Activated CD4-positive, alpha-beta memory T cell treated with anti-CD3 and anti-CD28 coated beads, Interleukin-2, amount 10 ng/mL, durations not matched to agents 7 days and 5 days (primary cell): ENCODE measurements at regions not wholly inside any gene's neighbourhood (a gene's known extent, or its start where the extent isn't known, plus 50 kb on each side); places are given as distances from the start of the nearest gene placed in this dataset.

Source experiments
- CTCF ChIA-PET: fragments of 350-600 bp; sonication (Branson Sonifier 250); formaldehyde crosslinking; loops from one replicate; lab custom pipeline; 2021; ENCODE audit warnings: antibody characterized with exemption, inconsistent platforms; lab: Charles Lee
- POLR2A ChIA-PET: fragments of 350-600 bp; sonication (Branson Sonifier 250); formaldehyde crosslinking; loops from one replicate; lab custom pipeline; 2021; ENCODE audit warnings: antibody characterized with exemption; lab: Charles Lee
- DNase-seq: peaks from one replicate; pipeline ENCODE4 v3.0.0-alpha.2; 2020
- H3K27ac Mint-ChIP-seq: one replicate; pipeline ENCODE4 v1.8.0; 2021; ENCODE audit warnings: mild to moderate bottlenecking, mixed read lengths
- H3K27me3 Mint-ChIP-seq: one replicate; pipeline ENCODE4 v1.8.0; 2021; ENCODE audit warnings: mixed read lengths
- H3K36me3 Mint-ChIP-seq: one replicate; pipeline ENCODE4 v1.8.0; 2021; ENCODE audit warnings: low read depth, mixed read lengths
- H3K4me1 Mint-ChIP-seq: one replicate; pipeline ENCODE4 v1.8.0; 2021; ENCODE audit warnings: mixed read lengths
- H3K4me3 Mint-ChIP-seq: one replicate; pipeline ENCODE4 v1.8.0; 2021; ENCODE audit warnings: mild to moderate bottlenecking, mixed read lengths
- H3K9me3 Mint-ChIP-seq: one replicate; pipeline ENCODE4 v1.8.0; 2021; ENCODE audit warnings: mixed read lengths

DNA sequence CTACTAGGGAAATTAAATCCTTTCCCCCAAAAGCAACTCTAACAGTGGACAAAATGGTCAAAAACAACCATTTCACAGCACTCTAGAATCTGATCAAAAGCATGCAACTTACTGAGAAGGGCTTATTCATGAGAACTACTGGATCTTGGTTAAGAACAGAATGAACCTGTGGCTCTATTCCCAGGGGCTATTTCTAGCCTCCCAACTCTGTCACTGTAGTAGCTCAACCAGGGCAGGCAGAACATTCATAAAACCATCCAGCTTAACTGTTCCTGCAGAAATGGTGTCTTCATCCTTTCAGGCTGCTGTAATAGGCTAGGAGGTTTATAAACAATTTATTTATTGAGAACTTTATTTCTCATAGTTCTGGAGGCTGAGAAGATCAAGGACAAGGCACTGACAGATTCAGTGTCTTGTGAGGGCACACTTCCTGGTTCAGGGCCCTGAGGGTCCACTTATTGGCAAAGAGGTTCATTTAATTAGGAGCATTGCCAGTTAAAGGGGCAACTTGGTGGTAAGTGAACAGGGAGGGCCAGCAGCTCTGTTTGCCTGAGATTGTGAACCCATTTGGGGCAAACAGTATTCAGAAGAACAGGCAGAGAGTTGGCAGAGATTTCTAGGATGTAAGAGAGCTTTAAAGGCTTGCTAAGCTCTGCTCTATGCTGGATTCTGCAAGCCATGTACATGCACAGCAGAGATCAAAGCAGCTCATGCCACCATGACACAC is 238.5 kb upstream of the FBXL7 start:
- no peak overlapping the region for H3K27ac Mint-ChIP-seq
- ChIA-PET CTCF (no interaction called here), POLR2A (no interaction called here)
- no peaks in the 10 kb centered on the region for H3K36me3 Mint-ChIP-seq
- H3K4me1 Mint-ChIP-seq, result no peaks in the 10 kb centered on the region
- no peak for DNase-seq
- no peak overlapping the region for H3K4me3 Mint-ChIP-seq
- no peaks in the 10 kb centered on the region for H3K27me3 Mint-ChIP-seq
- no peaks in the 10 kb centered on the region for H3K9me3 Mint-ChIP-seq

DNA sequence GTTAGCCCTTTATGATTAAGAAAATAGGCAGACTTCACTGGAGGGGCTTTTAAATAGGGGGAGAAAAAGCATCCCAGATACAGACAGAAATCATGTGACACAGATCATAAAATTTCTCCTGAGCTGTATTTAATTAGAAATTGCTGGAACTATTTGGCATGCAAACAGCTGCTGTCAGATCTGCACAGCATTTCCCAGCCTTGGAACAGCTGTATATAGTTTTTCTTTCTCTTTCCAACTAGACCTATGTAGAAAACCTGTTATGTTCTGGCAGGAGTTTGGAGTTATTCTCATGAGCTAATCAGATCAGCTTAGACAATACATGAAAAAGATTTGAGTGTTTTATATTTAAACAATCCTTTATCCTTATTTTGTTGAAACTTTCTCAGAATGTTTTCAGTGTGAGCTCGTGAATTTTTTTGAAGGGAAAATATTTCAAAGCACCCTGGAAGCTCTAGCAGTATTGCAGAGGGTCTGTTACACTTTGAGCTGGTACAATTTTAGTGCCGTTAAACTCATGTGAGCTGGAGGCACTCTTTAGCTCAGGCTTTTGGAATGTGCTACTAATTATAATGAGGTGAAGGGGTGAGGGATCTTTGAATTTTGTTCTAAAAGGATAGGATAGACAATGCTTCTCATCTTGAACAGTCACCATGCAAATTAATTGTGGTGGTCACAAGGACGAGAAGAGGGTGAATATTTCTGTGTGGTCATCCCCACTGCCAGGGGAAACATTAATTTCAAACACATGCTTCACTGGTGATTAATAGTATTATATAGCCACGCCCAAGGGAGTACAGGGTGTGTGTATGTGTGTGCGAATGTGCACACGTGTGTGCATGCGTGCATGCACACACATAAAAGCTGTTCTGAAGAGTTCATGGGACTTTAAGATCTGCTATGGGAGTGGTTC is 239.4 kb upstream of the FBXL7 start:
- POLR2A ChIA-PET, result no interaction called here
- DNase-seq, result no peak
- Mint-ChIP-seq H3K9me3 (no peaks in the 10 kb centered on the region), H3K4me3 (no peak overlapping the region), H3K27me3 (no peaks in the 10 kb centered on the region), H3K4me1 (no peaks in the 10 kb centered on the region), H3K27ac (no peak overlapping the region), H3K36me3 (no peaks in the 10 kb centered on the region)
- CTCF ChIA-PET, result no interaction called here

DNA sequence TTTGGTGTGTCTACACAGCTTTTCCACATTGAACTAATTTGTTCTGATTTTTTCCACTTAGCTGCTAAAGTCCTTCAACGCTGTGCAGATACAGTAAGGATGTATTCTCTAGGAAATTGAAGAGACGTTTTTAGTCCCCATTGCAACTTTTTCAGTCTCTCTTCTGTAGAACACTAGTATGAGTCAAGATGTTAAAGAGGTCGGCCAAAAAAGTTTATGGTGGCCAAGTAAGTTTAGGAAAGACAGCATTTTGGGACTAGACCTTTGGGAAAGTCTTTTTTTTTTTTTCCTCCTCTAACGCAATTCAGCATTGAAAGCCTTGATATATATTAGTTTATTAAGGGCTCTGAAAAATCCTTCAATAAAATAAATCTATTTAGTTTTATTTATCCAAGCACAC is 243.5 kb upstream of the FBXL7 start:
- ChIA-PET POLR2A (no interaction called here), CTCF (no interaction called here)
- H3K9me3 Mint-ChIP-seq, result no peaks in the 10 kb centered on the region
- no peaks in the 10 kb centered on the region for H3K36me3 Mint-ChIP-seq
- H3K27me3 Mint-ChIP-seq, result no peaks in the 10 kb centered on the region
- H3K4me1 Mint-ChIP-seq, result no peaks in the 10 kb centered on the region
- no peak for DNase-seq
- no peak overlapping the region for H3K4me3 Mint-ChIP-seq
- H3K27ac Mint-ChIP-seq, result no peak overlapping the region

DNA sequence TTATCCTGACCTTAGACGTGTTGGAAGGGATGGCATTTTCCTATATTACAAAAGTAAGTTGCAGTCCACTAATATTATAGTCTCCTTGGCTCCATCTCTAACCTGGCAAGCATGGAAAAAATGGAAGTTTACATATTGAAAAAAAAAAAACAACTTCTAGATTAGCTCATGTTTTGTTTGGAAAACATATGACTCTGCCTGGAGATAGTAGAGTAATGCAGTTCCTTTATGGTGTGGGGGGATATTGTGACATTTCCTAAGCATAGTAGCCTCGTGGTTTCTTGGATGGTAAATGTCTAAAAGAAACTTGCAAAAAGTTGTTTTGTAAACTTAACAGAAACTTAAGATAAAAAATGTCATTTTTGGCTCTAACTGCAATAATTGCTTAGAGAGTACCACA is 244.4 kb upstream of the FBXL7 start:
- ChIA-PET CTCF (no interaction called here), POLR2A (no interaction called here)
- DNase-seq, result no peak
- Mint-ChIP-seq H3K4me3 (no peak overlapping the region), H3K27me3 (no peaks in the 10 kb centered on the region), H3K4me1 (no peaks in the 10 kb centered on the region), H3K9me3 (no peaks in the 10 kb centered on the region), H3K36me3 (no peaks in the 10 kb centered on the region), H3K27ac (no peak overlapping the region)

DNA sequence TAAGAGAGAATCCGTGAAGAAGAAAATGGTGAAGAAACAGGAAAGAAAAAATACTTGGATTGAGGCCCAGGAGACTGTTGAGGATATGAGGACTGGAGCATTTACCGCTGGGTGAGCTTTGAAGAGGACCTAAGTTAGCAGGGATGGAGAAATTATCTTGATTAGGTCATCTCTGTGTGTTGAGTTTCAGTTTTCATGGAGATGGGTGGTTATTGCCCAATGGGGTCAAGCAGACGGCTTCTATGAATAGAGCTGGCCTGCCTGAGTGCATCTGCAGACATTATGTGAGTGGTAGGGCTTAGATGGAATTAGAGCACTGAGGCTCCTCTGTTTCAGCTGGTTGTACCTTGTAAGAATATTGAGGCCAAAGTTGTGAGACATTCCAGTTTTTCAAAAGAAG is 245.4 kb upstream of the FBXL7 start:
- POLR2A ChIA-PET, result no interaction called here

DNA sequence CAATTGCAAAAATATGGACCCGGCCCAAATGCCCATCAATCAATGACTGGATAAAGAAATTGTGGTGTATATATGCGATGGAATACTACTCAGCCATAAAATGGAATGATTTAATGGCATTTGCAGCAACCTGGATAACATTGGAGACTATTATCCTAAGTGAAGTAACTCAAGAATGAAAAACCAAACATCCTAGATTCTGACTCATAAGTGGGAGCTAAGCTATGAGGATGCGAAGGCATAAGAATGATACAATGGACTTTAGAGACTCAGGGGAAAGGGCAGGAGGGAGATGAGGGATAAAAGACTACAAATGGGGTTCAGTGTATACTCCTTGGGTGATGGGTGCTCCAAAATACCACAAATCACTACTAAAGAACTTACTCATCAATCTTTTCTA is 247.6 kb upstream of the FBXL7 start:
- Mint-ChIP-seq H3K4me1 (no peaks in the 10 kb centered on the region), H3K36me3 (no peaks in the 10 kb centered on the region), H3K27ac (no peak overlapping the region), H3K9me3 (no peaks in the 10 kb centered on the region), H3K27me3 (no peaks in the 10 kb centered on the region), H3K4me3 (no peak overlapping the region)
- ChIA-PET POLR2A (no interaction called here), CTCF (no interaction called here)
- DNase-seq, result no peak

More for the DNA sequence above, 245.4 kb upstream of the FBXL7 start:
- no peaks in the 10 kb centered on the region for H3K27me3 Mint-ChIP-seq
- CTCF ChIA-PET, result no interaction called here
- no peak overlapping the region for H3K4me3 Mint-ChIP-seq
- no peaks in the 10 kb centered on the region for H3K36me3 Mint-ChIP-seq
- H3K4me1 Mint-ChIP-seq, result no peaks in the 10 kb centered on the region
- DNase-seq, result no peak
- no peak overlapping the region for H3K27ac Mint-ChIP-seq
- no peaks in the 10 kb centered on the region for H3K9me3 Mint-ChIP-seq

DNA sequence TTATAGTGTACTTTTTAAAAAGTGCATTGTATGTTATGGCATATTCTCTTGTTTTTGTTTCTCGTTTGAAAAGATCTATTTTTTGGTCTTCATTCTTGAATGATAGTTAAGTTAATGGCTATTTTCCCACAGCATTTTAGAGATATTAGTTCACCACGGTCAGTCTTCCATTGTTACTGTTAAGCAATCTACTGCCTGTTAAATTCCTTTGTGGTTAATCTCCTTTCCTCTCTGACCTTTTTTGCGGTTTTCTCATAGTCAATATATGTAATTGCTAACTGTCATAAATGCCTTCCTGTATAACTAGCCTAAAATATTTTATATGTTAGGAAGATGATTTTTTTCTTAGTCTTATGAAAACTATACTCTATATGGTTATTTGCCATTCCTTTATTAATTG is 250.8 kb upstream of the FBXL7 start:
- POLR2A ChIA-PET, result no interaction called here
- H3K27ac Mint-ChIP-seq, result no peak overlapping the region
- peaks cover 11% of the 10 kb centered on the region for H3K9me3 Mint-ChIP-seq
- no peaks in the 10 kb centered on the region for H3K36me3 Mint-ChIP-seq
- H3K27me3 Mint-ChIP-seq, result no peaks in the 10 kb centered on the region
- H3K4me3 Mint-ChIP-seq, result no peak overlapping the region
- DNase-seq, result no peak
- H3K4me1 Mint-ChIP-seq, result no peaks in the 10 kb centered on the region
- CTCF ChIA-PET, result no interaction called here

DNA sequence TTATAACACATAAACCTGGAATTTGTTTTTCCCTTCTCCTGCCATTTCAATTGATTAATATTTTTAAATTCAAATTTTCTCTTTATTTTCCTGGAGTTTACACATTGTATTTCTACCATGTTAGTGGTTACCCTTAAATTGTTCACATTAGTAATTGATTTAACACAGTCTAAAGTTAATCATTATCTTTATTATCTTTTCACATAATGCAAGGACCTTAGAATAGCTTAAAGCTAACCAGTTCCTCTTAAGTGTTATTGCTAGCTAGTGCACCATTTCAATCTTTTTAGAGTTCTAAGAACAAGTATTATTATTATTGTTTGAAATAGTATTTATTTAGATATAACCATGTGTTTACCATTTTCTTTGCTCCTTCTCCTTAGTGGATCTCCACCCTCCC is 251.2 kb upstream of the FBXL7 start:
- POLR2A ChIA-PET, result no interaction called here
- Mint-ChIP-seq H3K36me3 (no peaks in the 10 kb centered on the region), H3K27ac (no peak overlapping the region), H3K27me3 (no peaks in the 10 kb centered on the region), H3K4me3 (no peak overlapping the region), H3K9me3 (peaks cover 11% of the 10 kb centered on the region), H3K4me1 (no peaks in the 10 kb centered on the region)
- CTCF ChIA-PET, result no interaction called here
- DNase-seq, result no peak

DNA sequence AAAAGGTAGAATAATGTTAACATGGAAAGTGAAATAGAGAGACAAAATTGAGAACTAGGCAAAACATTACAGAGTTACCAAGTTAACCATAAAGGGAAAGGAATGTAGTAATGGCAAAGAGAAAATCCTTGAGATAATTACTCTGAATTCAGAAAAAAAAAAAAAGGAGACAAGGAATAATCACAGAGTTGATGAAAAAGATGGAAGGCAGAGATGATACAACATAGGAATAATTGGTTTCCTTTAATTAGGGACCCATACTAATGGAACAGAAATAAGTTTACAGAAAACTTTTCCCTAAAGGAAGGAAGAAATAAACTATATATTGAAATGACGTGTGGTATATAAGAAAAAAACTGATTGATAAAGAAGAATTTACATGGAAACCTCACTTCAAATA is 254.1 kb upstream of the FBXL7 start:
- Mint-ChIP-seq H3K27ac (no peak overlapping the region), H3K4me3 (no peak overlapping the region), H3K4me1 (no peaks in the 10 kb centered on the region), H3K27me3 (no peaks in the 10 kb centered on the region), H3K36me3 (no peaks in the 10 kb centered on the region), H3K9me3 (peaks cover 11% of the 10 kb centered on the region)
- CTCF ChIA-PET, result no interaction called here
- POLR2A ChIA-PET, result no interaction called here
- no peak for DNase-seq

DNA sequence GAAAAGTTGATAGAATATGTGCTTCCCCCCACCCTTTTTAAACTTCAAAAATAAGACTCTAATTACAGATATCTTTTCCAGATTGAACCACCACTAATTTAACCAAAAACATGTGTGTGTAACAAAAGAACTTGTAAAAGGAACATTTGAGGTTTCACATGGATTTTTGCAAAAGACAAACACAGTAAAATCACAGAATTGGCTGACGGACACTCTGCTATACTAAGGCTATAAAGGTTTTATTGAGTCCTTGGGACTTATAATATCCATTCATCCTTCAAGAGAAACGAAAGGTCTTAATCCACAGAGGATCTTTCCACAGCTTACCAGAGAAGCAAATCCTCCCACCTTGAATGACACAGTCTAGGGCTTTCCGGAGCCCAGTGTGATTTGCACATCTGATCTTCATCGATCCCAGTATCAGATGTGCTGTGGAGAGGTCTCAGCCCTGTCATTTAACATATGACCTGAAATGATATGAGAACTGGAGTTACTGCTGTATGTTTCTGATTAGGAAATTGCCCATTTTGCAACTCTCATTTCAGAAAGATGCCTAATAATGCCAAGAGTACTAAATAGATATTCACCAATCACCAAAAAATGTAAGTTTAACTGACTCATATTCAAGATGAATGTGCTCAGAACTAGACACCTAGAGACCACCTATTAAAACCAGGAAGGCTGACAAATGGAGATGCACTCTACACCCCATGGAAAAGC is 256.5 kb upstream of the FBXL7 start:
- H3K9me3 Mint-ChIP-seq, result peaks cover 11% of the 10 kb centered on the region
- POLR2A ChIA-PET, result no interaction called here
- CTCF ChIA-PET, result no interaction called here
- no peak overlapping the region for H3K27ac Mint-ChIP-seq
- no peaks in the 10 kb centered on the region for H3K27me3 Mint-ChIP-seq
- H3K4me3 Mint-ChIP-seq, result no peak overlapping the region
- H3K36me3 Mint-ChIP-seq, result no peaks in the 10 kb centered on the region
- DNase-seq, result no peak
- no peaks in the 10 kb centered on the region for H3K4me1 Mint-ChIP-seq

DNA sequence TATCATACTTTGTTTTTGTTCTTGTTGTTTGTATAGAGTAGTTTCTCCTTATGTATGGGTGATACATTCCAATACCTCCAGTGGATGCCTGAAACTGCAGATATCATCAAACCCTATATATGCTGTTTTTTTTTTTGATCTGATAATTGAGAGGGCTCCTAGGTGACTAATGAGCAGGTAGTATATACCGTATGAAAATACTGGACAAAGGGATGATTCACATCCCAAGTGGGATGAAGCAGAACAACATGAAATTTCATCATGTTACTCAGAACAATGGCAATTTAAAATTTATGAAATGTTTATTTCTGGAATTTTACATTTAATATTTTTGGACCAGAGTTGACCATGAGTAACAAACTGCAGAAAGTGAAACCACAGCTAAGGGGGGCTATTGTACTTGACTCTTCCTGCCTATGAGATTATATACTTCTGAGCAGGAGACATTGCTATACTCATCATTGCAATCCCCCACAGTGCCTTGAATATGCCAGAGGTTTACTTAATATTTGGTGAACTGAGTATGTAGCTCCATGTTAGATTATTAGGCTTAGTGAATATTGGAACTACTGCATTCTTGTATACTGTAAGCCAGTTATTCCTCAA is 258.7 kb upstream of the FBXL7 start:
- ChIA-PET POLR2A (no interaction called here), CTCF (no interaction called here)
- no peaks in the 10 kb centered on the region for H3K36me3 Mint-ChIP-seq
- no peaks in the 10 kb centered on the region for H3K4me1 Mint-ChIP-seq
- H3K9me3 Mint-ChIP-seq, result peaks cover 15% of the 10 kb centered on the region
- no peak overlapping the region for H3K27ac Mint-ChIP-seq
- H3K27me3 Mint-ChIP-seq, result no peaks in the 10 kb centered on the region
- H3K4me3 Mint-ChIP-seq, result no peak overlapping the region
- DNase-seq, result no peak

DNA sequence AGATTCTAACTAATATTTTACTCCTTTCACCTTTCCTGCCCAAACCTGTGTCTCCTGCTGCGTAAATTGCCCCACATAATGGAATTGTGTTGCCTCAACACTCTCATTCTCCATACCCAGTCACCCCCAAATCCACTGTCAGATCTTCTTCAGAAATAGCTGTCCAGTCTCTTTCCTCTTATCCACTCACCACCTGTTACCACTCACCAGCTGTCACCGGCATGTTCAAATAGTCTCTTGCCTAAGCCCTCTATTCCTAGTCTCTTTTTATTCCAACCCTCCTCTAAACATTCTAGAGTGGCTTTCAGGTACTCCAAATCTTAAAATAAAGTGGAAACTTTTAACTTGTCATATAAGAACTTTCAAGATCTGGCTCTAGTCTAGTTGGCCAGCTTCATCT is 262.0 kb upstream of the FBXL7 start:
- Mint-ChIP-seq H3K27me3 (no peaks in the 10 kb centered on the region), H3K4me3 (no peak overlapping the region), H3K9me3 (peaks cover 5% of the 10 kb centered on the region), H3K4me1 (no peaks in the 10 kb centered on the region), H3K27ac (no peak overlapping the region), H3K36me3 (no peaks in the 10 kb centered on the region)
- no peak for DNase-seq
- ChIA-PET CTCF (no interaction called here), POLR2A (no interaction called here)

DNA sequence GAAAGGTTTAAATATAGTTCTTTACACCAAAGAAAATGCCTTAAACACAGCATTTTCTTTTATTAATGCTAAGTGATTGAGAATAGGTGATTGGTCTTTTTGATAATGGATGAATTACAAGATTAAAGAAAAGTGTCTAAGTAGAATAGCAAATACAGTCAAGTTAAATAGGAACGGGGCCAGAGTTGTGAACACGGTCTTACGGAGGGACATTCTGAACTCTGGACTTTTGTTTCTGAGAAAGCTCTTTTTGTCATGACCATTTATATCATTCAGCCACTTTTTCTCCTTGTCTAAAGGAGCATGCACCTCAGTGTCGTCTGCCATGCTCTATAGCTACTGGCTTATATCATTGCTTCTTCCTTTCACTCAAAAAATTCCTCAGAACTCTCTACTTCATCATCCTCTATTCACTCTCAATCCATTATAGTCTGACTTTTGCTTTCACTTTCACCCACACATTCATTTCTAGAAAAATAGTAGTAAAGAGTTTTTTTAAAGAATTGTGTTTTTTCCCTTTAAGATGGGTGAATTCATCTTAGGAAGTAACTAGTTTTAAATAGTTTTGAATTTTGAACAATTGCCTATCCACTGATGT is 263.0 kb upstream of the FBXL7 start:
- Mint-ChIP-seq H3K9me3 (peaks cover 5% of the 10 kb centered on the region), H3K27ac (no peak overlapping the region), H3K36me3 (no peaks in the 10 kb centered on the region), H3K4me3 (no peak overlapping the region), H3K4me1 (no peaks in the 10 kb centered on the region), H3K27me3 (no peaks in the 10 kb centered on the region)
- ChIA-PET POLR2A (no interaction called here), CTCF (no interaction called here)
- no peak for DNase-seq
